ENCODE measurements at regions not wholly inside any gene's neighbourhood (a gene's known extent, or its start where the extent isn't known, plus 50 kb on each side); places are given as distances from the start of the nearest gene placed in this dataset.
"Not testable (repeated sequence)": the region's sequence is repeated elsewhere in the genome, so short reads cannot be mapped to it uniquely, and the experiment has no call there.

GRCh38 chr15:30723540-30724175 is 97.7 kb downstream of the ARHGAP11B start:
- H3K36me3 ChIP-seq, result not testable (repeated sequence)

GRCh38 chr15:30729880-30730590 is 104.1 kb downstream of the ARHGAP11B start:
- H3K4me1 ChIP-seq; H3K27me3 ChIP-seq; DNase-seq; intact Hi-C loops (cut with DNase I); ATAC-seq; H3K27ac ChIP-seq; H3K9me3 ChIP-seq; H3K4me3 ChIP-seq: not testable (repeated sequence)
- peaks cover 0 to 10% of the 10 kb centered on the region in 2 donors for H3K36me3 ChIP-seq

More at GRCh38 chr15:30723540-30724175, 97.7 kb downstream of the ARHGAP11B start:
- H3K27me3 ChIP-seq; intact Hi-C loops (cut with DNase I); H3K27ac ChIP-seq; H3K4me1 ChIP-seq; DNase-seq; H3K4me3 ChIP-seq; H3K9me3 ChIP-seq; ATAC-seq: not testable (repeated sequence)

- H3K4me1 ChIP-seq; H3K27ac ChIP-seq; H3K4me3 ChIP-seq; DNase-seq; H3K9me3 ChIP-seq; H3K27me3 ChIP-seq; ATAC-seq; intact Hi-C loops (cut with DNase I): not testable (repeated sequence)
- peaks cover 0 to 11% of the 10 kb centered on the region in 2 donors for H3K36me3 ChIP-seq
Observed at GRCh38 chr15:30730633-30731032, 104.7 kb downstream of the ARHGAP11B start.

- H3K4me1 ChIP-seq; H3K27me3 ChIP-seq; H3K9me3 ChIP-seq; intact Hi-C loops (cut with DNase I); H3K4me3 ChIP-seq; ATAC-seq; H3K27ac ChIP-seq; DNase-seq: not testable (repeated sequence)
- H3K36me3 ChIP-seq, result peaks cover 0 to 19% of the 10 kb centered on the region in 2 donors
Observed at GRCh38 chr15:30732100-30732499, 106.2 kb downstream of the ARHGAP11B start.

- H3K4me1 ChIP-seq; H3K27ac ChIP-seq; H3K9me3 ChIP-seq; DNase-seq; intact Hi-C loops (cut with DNase I); H3K27me3 ChIP-seq; H3K4me3 ChIP-seq; ATAC-seq: not testable (repeated sequence)
- peaks cover 0 to 14% of the 10 kb centered on the region in 2 donors for H3K36me3 ChIP-seq
Observed at GRCh38 chr15:30735884-30736564, 110.1 kb downstream of the ARHGAP11B start.

- H3K9me3 ChIP-seq; intact Hi-C loops (cut with DNase I); H3K27ac ChIP-seq; H3K36me3 ChIP-seq; H3K4me1 ChIP-seq; DNase-seq; ATAC-seq; H3K4me3 ChIP-seq; H3K27me3 ChIP-seq: not testable (repeated sequence)
Observed at GRCh38 chr15:30742796-30743195, 116.9 kb downstream of the ARHGAP11B start.

GRCh38 chr15:30749048-30749447 is 123.1 kb downstream of the ARHGAP11B start:
- H3K4me3 ChIP-seq; H3K36me3 ChIP-seq; H3K27me3 ChIP-seq; DNase-seq; H3K4me1 ChIP-seq; H3K9me3 ChIP-seq; ATAC-seq; intact Hi-C loops (cut with DNase I); H3K27ac ChIP-seq: not testable (repeated sequence)

- DNase-seq (peak in 2 of 4 donors; percentile 78 to 91), ATAC-seq (peak; percentile 99)
- H3K9me3 ChIP-seq; H3K36me3 ChIP-seq; H3K4me3 ChIP-seq; H3K4me1 ChIP-seq; intact Hi-C loops (cut with DNase I); H3K27ac ChIP-seq; H3K27me3 ChIP-seq: not testable (repeated sequence)
- peak; percentile 30 to 35 for TF ChIP-seq CTCF (IDR thresholded peaks at IDR 0.05)
Observed at GRCh38 chr15:30755036-30755687, 129.2 kb downstream of the ARHGAP11B start.

GRCh38 chr15:30760633-30761032 is 134.7 kb downstream of the ARHGAP11B start:
- H3K36me3 ChIP-seq; H3K27ac ChIP-seq; H3K4me1 ChIP-seq; H3K27me3 ChIP-seq; ATAC-seq; H3K4me3 ChIP-seq; DNase-seq; H3K9me3 ChIP-seq; intact Hi-C loops (cut with DNase I): not testable (repeated sequence)

- H3K9me3 ChIP-seq; H3K27ac ChIP-seq; H3K4me1 ChIP-seq; ATAC-seq; H3K36me3 ChIP-seq; H3K27me3 ChIP-seq; intact Hi-C loops (cut with DNase I); H3K4me3 ChIP-seq; DNase-seq: not testable (repeated sequence)
Observed at GRCh38 chr15:30761365-30761764, 135.4 kb downstream of the ARHGAP11B start.

- intact Hi-C loops (cut with DNase I); ATAC-seq: not testable (repeated sequence)
Observed at GRCh38 chr15:30769390-30770124, 134.2 kb upstream of the FAN1 start.

More at GRCh38 chr15:30769390-30770124, 134.2 kb upstream of the FAN1 start:
- not testable (repeated sequence) for H3K4me3 ChIP-seq, H3K9me3 ChIP-seq, H3K4me1 ChIP-seq, H3K27ac ChIP-seq, DNase-seq, H3K27me3 ChIP-seq
- peaks cover 0 to 14% of the 10 kb centered on the region in 2 donors for H3K36me3 ChIP-seq

Data from left lung (tissue), 4 donors.